ENCODE measurements at regions not wholly inside any gene's neighbourhood (a gene's known extent, or its start where the extent isn't known, plus 50 kb on each side); places are given as distances from the start of the nearest gene placed in this dataset.

DNA sequence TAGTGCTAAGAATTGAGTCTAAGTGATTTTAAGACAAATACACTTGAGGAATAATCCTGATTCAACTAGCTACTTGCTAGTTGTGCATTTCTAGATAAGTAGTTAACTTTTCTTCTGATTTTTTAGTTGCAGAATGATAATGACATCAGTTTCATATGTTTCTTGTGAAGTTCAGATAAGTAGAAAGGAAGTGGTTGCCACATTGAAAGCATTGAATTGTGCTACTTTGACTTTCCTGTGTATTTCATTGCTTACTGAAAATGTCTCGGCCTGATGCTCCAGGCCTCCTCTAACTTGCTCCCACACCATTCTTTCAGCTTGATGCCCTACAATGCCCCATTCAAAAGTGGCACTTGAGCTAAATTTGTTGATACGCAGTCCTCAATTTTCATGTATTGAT is 980.0 kb downstream of the TMTC2 start:
- Histone ChIP-seq H3K9ac (ENCODE audit: low read depth in 1 of 2, low read length in 2 of 2) (no peak overlapping the region), H3K27ac (ENCODE audit: low read depth in 1 of 2, low read length in 2 of 2) (no peak overlapping the region), H3K4me3 (ENCODE audit: low read depth in 1 of 3, low read length in 3 of 3) (no peak overlapping the region), H3K27me3 (ENCODE audit: control insufficient read depth in 4 of 4, insufficient read depth in 4 of 4, low read length in 3 of 4) (no peaks in the 10 kb centered on the region), H3K36me3 (ENCODE audit: control insufficient read depth in 4 of 4, insufficient read depth in 3 of 4, low read depth in 1 of 4, low read length in 3 of 4) (no peaks in the 10 kb centered on the region), H3K9me3 (ENCODE audit: control insufficient read depth in 4 of 4, low read length in 3 of 4) (no peaks in the 10 kb centered on the region), H3K4me1 (ENCODE audit: control insufficient read depth in 4 of 4, insufficient read depth in 4 of 4, low read length in 3 of 4) (no peaks in the 10 kb centered on the region)
- DNase-seq (ENCODE audit: low spot score): no peak
- TF ChIP-seq, protein P1, sequence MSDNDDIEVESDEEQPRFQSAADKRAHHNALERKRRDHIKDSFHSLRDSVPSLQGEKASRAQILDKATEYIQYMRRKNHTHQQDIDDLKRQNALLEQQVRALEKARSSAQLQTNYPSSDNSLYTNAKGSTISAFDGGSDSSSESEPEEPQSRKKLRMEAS (IDR thresholded peaks at IDR 0.05): no peak
- no peak for TF ChIP-seq HNF4A (conservative IDR thresholded peaks at IDR 0.05)
- TF ChIP-seq JUND (IDR thresholded peaks at IDR 0.05): no peak
- no peak for TF ChIP-seq YY1 (IDR thresholded peaks at IDR 0.05)
- TF ChIP-seq, protein P2, sequence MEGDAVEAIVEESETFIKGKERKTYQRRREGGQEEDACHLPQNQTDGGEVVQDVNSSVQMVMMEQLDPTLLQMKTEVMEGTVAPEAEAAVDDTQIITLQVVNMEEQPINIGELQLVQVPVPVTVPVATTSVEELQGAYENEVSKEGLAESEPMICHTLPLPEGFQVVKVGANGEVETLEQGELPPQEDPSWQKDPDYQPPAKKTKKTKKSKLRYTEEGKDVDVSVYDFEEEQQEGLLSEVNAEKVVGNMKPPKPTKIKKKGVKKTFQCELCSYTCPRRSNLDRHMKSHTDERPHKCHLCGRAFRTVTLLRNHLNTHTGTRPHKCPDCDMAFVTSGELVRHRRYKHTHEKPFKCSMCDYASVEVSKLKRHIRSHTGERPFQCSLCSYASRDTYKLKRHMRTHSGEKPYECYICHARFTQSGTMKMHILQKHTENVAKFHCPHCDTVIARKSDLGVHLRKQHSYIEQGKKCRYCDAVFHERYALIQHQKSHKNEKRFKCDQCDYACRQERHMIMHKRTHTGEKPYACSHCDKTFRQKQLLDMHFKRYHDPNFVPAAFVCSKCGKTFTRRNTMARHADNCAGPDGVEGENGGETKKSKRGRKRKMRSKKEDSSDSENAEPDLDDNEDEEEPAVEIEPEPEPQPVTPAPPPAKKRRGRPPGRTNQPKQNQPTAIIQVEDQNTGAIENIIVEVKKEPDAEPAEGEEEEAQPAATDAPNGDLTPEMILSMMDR (IDR thresholded peaks at IDR 0.05; ENCODE audit: low read depth, low read length, missing input control): no peak
- no peak for TF ChIP-seq HNF4G (IDR thresholded peaks at IDR 0.05)
- no peak for TF ChIP-seq NR2F2 (IDR thresholded peaks at IDR 0.05)
- TF ChIP-seq, protein P3, sequence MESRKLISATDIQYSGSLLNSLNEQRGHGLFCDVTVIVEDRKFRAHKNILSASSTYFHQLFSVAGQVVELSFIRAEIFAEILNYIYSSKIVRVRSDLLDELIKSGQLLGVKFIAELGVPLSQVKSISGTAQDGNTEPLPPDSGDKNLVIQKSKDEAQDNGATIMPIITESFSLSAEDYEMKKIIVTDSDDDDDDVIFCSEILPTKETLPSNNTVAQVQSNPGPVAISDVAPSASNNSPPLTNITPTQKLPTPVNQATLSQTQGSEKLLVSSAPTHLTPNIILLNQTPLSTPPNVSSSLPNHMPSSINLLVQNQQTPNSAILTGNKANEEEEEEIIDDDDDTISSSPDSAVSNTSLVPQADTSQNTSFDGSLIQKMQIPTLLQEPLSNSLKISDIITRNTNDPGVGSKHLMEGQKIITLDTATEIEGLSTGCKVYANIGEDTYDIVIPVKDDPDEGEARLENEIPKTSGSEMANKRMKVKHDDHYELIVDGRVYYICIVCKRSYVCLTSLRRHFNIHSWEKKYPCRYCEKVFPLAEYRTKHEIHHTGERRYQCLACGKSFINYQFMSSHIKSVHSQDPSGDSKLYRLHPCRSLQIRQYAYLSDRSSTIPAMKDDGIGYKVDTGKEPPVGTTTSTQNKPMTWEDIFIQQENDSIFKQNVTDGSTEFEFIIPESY (IDR thresholded peaks at IDR 0.05): no peak
- TF ChIP-seq RXRA (IDR thresholded peaks at IDR 0.05): no peak
- WGBS: 77% methylated on average over 2 of the region's 2 CpGs

DNA sequence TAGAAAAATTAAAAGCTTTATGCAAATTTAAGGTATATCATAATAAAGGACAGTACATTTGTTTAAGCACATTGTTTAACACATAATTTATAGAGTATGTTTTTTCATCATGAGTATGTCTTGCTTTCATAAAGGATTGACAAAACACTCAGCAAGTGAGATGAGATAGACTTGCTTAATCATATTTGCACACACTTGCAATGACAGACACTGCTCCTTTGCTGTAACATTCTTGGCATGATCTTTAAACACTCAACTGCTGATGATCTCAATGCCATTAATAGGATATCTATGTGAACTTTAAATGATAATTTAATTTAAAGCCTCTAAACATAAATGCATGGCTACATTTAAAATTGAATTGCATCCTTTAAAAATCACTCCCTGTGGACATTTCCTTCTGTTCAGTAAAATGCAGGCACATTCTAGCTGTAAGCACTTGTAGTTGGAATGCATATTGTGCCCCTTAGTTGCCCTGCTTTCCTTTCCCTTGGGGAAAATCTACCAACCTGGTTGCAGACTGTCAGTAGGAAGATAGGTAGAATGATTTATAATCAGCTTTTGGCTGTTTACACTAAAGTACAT is 979.0 kb downstream of the TMTC2 start:
- Histone ChIP-seq H3K27ac (ENCODE audit: low read depth in 1 of 2, low read length in 2 of 2) (no peak overlapping the region), H3K9me3 (ENCODE audit: control insufficient read depth in 4 of 4, low read length in 3 of 4) (no peaks in the 10 kb centered on the region), H3K36me3 (ENCODE audit: control insufficient read depth in 4 of 4, insufficient read depth in 3 of 4, low read depth in 1 of 4, low read length in 3 of 4) (no peaks in the 10 kb centered on the region), H3K9ac (ENCODE audit: low read depth in 1 of 2, low read length in 2 of 2) (no peak overlapping the region), H3K27me3 (ENCODE audit: control insufficient read depth in 4 of 4, insufficient read depth in 4 of 4, low read length in 3 of 4) (no peaks in the 10 kb centered on the region), H3K4me1 (ENCODE audit: control insufficient read depth in 4 of 4, insufficient read depth in 4 of 4, low read length in 3 of 4) (no peaks in the 10 kb centered on the region), H3K4me3 (ENCODE audit: low read depth in 1 of 3, low read length in 3 of 3) (no peak overlapping the region)
- TF ChIP-seq, protein P1 (IDR thresholded peaks at IDR 0.05): no peak
- TF ChIP-seq GABPA (IDR thresholded peaks at IDR 0.05 in 1 of 2, conservative IDR thresholded peaks at IDR 0.05 in 1 of 2) (no peak), JUND (IDR thresholded peaks at IDR 0.05) (no peak), HNF4G (IDR thresholded peaks at IDR 0.05) (no peak), HNF4A (conservative IDR thresholded peaks at IDR 0.05) (no peak), NR2F2 (IDR thresholded peaks at IDR 0.05) (no peak), RXRA (IDR thresholded peaks at IDR 0.05) (no peak), YY1 (IDR thresholded peaks at IDR 0.05) (no peak), FOXA2 (IDR thresholded peaks at IDR 0.05) (no peak), FOXA1 (IDR thresholded peaks at IDR 0.05) (no peak), TAF1 (conservative IDR thresholded peaks at IDR 0.05) (no peak), RAD21 (IDR thresholded peaks at IDR 0.05) (no peak), EGR1 (IDR thresholded peaks at IDR 0.05; ENCODE audit: low read depth in 2 of 2) (no peak), SP1 (IDR thresholded peaks at IDR 0.05) (no peak)
- TF ChIP-seq, protein P2 (IDR thresholded peaks at IDR 0.05; ENCODE audit: low read depth, low read length, missing input control): no peak
- TF ChIP-seq, protein P3 (IDR thresholded peaks at IDR 0.05): no peak
- TF ChIP-seq, protein P4, sequence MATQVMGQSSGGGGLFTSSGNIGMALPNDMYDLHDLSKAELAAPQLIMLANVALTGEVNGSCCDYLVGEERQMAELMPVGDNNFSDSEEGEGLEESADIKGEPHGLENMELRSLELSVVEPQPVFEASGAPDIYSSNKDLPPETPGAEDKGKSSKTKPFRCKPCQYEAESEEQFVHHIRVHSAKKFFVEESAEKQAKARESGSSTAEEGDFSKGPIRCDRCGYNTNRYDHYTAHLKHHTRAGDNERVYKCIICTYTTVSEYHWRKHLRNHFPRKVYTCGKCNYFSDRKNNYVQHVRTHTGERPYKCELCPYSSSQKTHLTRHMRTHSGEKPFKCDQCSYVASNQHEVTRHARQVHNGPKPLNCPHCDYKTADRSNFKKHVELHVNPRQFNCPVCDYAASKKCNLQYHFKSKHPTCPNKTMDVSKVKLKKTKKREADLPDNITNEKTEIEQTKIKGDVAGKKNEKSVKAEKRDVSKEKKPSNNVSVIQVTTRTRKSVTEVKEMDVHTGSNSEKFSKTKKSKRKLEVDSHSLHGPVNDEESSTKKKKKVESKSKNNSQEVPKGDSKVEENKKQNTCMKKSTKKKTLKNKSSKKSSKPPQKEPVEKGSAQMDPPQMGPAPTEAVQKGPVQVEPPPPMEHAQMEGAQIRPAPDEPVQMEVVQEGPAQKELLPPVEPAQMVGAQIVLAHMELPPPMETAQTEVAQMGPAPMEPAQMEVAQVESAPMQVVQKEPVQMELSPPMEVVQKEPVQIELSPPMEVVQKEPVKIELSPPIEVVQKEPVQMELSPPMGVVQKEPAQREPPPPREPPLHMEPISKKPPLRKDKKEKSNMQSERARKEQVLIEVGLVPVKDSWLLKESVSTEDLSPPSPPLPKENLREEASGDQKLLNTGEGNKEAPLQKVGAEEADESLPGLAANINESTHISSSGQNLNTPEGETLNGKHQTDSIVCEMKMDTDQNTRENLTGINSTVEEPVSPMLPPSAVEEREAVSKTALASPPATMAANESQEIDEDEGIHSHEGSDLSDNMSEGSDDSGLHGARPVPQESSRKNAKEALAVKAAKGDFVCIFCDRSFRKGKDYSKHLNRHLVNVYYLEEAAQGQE (IDR thresholded peaks at IDR 0.05): no peak
- TF ChIP-seq, protein P5, sequence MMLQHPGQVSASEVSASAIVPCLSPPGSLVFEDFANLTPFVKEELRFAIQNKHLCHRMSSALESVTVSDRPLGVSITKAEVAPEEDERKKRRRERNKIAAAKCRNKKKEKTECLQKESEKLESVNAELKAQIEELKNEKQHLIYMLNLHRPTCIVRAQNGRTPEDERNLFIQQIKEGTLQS (IDR thresholded peaks at IDR 0.05): no peak
- no peak for DNase-seq (ENCODE audit: low spot score)
